Esophagus muscularis mucosa (tissue), 3 donors: ENCODE measurements at regions not wholly inside any gene's neighbourhood (a gene's known extent, or its start where the extent isn't known, plus 50 kb on each side); places are given as distances from the start of the nearest gene placed in this dataset.

ENCODE experiments used
- POLR2A ChIP-seq: fragments of 450-650 bp; IDR thresholded peaks from one replicate; pipeline ENCODE4 v1.6.1; 2017; ENCODE audit warnings: antibody characterized with exemption, moderate library complexity, mild to moderate bottlenecking, low read depth
- TF ChIP-seq, protein P1 (sequence below), 3 experiments: fragments of 200-600 bp in 2 of 3; fragments of 450-650 bp in 1 of 3; sonication (generic) in 2 of 3; IDR thresholded peaks; one replicate each; pipeline ENCODE4 v1.5.1; 2017 to 2019; ENCODE audit warnings: antibody characterized with exemption in 3 of 3, mild to moderate bottlenecking in 2 of 3, moderate library complexity in 1 of 3

GRCh38 chr12:46675736-46676135, 150.1 kb downstream of the SLC38A4 start:
- TF ChIP-seq, protein P1, sequence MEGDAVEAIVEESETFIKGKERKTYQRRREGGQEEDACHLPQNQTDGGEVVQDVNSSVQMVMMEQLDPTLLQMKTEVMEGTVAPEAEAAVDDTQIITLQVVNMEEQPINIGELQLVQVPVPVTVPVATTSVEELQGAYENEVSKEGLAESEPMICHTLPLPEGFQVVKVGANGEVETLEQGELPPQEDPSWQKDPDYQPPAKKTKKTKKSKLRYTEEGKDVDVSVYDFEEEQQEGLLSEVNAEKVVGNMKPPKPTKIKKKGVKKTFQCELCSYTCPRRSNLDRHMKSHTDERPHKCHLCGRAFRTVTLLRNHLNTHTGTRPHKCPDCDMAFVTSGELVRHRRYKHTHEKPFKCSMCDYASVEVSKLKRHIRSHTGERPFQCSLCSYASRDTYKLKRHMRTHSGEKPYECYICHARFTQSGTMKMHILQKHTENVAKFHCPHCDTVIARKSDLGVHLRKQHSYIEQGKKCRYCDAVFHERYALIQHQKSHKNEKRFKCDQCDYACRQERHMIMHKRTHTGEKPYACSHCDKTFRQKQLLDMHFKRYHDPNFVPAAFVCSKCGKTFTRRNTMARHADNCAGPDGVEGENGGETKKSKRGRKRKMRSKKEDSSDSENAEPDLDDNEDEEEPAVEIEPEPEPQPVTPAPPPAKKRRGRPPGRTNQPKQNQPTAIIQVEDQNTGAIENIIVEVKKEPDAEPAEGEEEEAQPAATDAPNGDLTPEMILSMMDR (IDR thresholded peaks at IDR 0.05), result peak; percentile 72 to 79 (median 73)
- no peak for TF ChIP-seq POLR2A
